D721Med (cell line): ENCODE measurements at regions not wholly inside any gene's neighbourhood (a gene's known extent, or its start where the extent isn't known, plus 50 kb on each side); places are given as distances from the start of the nearest gene placed in this dataset.

Source experiments
- DNase-seq: peaks from one replicate; pipeline ENCODE4 v3.0.0; 2011; ENCODE audit warnings: low spot score; ENCODE audit not compliant: insufficient read length
- FAIRE-seq: peaks from 2 replicates; lab custom pipeline; 2011; peaks lifted over from hg19 to GRCh38; lab: Jason Lieb, UNC
- TF ChIP-seq, protein P1 (sequence below): IDR thresholded peaks from 2 replicates; pipeline ENCODE4 v1.5.1; 2012; ENCODE audit warnings: mild to moderate bottlenecking, control low read depth; ENCODE audit not compliant: insufficient read depth; ENCODE audit errors: missing control alignments

DNA sequence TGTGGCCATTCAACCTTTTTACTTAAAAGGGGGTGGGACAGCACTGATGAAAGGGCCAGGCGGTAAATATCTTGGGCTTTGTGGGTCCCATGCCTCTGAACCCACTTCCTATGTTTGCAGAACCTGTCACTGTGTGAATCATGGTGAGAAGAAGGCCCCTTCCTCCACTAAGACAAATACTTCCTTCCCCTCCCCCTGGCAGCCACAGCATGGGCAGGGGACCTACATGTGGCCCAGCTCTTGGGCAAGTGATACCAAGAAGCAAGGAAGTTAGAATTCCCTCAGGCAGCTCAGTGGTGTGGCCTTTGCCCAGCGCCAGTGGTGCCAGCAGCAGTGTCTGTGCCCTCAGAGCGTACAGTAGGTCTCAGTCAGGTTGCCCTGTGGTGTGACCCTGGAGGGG lies 168.6 kb downstream of the TRIM33 start:
- no peak for DNase-seq
- no peak for FAIRE-seq

DNA sequence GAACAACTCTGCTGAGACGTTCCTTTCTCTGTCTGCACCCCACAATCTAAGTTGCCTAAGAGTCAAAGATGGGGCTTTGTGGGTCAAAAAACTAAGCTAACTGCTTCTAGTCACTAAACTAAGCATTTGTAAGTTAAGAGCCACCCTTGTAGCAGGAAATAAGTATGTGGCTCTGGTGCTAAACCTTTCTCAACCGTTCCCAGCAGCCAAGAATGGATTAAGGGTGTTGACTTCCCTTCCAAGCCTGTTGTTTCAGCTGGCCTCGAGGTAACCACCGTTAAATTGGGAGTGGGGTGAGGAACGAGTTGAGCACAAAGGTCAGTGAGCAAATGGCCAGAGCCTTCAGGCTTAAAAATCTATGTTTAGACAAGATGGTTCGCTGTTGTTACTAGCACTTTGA lies 169.1 kb downstream of the TRIM33 start:
- TF ChIP-seq, protein P1, sequence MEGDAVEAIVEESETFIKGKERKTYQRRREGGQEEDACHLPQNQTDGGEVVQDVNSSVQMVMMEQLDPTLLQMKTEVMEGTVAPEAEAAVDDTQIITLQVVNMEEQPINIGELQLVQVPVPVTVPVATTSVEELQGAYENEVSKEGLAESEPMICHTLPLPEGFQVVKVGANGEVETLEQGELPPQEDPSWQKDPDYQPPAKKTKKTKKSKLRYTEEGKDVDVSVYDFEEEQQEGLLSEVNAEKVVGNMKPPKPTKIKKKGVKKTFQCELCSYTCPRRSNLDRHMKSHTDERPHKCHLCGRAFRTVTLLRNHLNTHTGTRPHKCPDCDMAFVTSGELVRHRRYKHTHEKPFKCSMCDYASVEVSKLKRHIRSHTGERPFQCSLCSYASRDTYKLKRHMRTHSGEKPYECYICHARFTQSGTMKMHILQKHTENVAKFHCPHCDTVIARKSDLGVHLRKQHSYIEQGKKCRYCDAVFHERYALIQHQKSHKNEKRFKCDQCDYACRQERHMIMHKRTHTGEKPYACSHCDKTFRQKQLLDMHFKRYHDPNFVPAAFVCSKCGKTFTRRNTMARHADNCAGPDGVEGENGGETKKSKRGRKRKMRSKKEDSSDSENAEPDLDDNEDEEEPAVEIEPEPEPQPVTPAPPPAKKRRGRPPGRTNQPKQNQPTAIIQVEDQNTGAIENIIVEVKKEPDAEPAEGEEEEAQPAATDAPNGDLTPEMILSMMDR = no peak
- no peak for FAIRE-seq
- no peak for DNase-seq

More for the DNA sequence above, 168.6 kb downstream of the TRIM33 start:
- TF ChIP-seq, protein P1 = no peak

DNA sequence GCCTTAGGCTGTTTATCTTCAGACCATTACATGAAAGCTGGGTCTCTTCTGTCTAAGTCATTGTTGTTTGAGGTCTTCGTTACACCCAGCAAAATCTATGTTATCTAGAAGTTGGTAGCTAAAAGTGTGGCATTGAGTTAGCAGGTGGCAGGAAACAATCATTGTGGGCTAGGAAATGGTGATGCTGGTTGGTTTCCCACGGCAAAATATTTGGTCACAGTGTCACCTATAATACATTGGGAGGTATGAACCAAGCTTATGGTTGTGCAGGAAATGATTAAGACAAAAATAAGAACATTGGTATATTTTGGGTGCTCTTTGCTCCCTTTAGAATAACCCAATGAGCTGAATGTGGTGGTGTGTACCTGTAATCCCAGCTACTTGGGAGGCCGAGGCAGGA lies 169.7 kb downstream of the TRIM33 start:
- TF ChIP-seq, protein P1 = no peak
- DNase-seq (no peak), FAIRE-seq (no peak)

DNA sequence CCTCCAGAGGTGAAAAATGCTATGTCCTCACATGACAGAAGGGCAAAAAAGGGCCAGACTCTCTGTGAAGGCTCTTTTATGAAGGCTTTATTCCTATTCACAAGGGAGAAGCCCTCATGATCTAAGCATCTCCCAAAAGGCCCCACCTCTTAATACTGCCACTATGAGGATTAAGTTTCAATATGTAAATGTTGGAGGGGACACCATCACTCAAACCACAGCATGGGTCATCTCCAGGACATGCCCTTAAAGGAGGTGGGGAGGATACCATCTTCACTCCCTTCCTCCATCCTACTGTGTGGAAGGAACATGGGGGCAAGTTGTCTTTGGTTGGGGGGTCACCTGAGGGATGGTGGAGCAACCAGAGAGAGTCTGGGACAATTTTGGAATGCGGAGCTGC lies 170.1 kb downstream of the TRIM33 start:
- DNase-seq (no peak), FAIRE-seq (no peak)
- TF ChIP-seq, protein P1 = no peak

DNA sequence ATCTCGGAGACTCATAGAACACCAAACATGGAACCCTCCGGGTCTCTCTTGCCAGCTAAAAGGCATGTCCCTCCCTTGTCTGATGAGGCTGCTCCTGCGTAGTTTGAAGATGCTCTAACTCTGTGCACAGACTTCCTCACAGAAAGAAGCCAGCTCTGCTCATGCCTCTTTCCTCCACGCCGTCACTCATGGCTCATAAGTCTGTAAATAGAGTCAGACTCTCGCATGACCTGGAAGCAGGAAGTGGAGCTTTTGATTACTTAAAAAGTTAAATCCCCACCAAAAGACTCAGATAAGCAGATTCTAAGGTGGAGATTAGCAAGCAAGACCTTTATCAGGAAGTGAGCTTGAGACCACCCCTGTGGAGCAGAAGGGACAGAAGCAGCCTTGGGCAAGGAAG lies 171.6 kb downstream of the TRIM33 start:
- DNase-seq (no peak), FAIRE-seq (no peak)
- TF ChIP-seq, protein P1 = no peak

DNA sequence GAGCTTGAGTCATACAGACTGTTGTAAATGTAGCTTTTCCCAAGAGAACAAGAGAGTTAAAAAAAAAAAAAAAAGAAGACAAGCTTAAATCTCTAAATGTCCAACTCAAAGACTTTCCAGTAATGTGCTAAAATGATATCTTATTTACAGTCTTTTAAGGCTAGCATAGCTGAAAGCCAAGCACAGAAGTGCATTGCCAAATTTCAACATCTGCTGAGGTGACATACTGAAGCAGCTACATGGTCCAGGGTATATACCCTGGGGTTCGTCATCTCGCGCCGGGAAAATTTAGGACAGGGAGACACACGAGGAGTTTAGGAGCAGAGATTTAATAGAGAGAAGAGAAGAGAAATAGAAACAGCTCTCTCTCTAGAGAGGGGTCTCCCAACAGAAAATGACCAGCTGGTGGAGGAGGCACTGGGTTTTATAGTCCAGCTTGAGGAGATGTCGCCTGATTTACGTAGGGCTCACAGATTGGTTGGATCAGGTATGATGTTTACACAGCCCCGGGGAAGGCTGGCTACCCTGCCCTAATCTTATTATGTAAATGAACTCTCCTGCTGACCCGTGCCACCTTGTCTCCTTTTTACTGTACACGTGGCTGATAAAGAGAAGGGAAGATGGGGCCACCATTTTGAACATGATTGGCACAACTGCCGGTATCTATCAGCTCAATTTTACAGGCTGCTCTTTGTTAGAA lies 172.7 kb downstream of the TRIM33 start:
- FAIRE-seq = no peak
- no peak for DNase-seq
- TF ChIP-seq, protein P1 = no peak

DNA sequence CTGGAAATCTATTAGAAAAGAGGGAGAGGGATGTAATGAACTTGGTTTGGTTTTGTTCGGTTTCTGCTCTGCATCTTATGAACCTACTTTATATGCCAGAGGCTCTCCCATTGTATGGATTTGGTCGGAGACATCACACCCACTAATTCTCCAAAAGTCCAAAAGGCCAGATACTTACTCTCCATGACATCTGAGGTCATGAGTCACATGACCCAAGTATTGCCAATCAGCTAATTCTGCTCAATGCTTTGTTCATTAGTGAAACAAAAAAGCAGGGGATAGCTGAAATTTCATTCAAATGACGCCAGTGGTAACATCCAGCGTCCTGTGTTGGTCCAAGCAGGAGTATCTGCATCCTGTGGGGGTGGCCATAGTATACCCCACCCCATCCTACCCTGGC lies 173.6 kb downstream of the TRIM33 start:
- DNase-seq = no peak
- TF ChIP-seq, protein P1 = no peak
- no peak for FAIRE-seq
